ENCODE measurements at regions not wholly inside any gene's neighbourhood (a gene's known extent, or its start where the extent isn't known, plus 50 kb on each side); places are given as distances from the start of the nearest gene placed in this dataset.
"Not testable (repeated sequence)": the region's sequence is repeated elsewhere in the genome, so short reads cannot be mapped to it uniquely, and the experiment has no call there.

DNA sequence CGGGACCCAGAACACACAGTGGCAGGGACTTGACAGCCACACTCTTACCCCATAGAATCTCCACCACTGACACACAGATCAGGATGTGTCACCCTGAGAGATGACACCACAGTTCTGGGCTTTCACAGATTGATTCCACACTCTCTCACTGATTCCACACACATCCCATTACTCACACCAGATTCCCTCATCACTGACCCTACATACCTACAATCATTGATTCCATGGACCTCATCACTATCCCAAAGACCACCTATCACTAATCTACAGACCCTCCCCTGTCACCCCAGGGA is 57.6 kb upstream of the ZNF527 start:
- Mint-ChIP-seq H3K9me3 (ENCODE audit: low read depth) (peaks cover 13% of the 10 kb centered on the region), H3K36me3 (ENCODE audit: low read depth) (peaks cover 1% of the 10 kb centered on the region), H3K27ac (ENCODE audit: unreplicated experiment) (peak overlapping the region; percentile 74), H3K4me3 (ENCODE audit: unreplicated experiment) (peak overlapping the region; percentile 74), H3K4me1 (ENCODE audit: low read depth) (peaks cover 19% of the 10 kb centered on the region), H3K27me3 (ENCODE audit: low read depth) (no peaks in the 10 kb centered on the region)
- TF ChIP-seq, protein P1, sequence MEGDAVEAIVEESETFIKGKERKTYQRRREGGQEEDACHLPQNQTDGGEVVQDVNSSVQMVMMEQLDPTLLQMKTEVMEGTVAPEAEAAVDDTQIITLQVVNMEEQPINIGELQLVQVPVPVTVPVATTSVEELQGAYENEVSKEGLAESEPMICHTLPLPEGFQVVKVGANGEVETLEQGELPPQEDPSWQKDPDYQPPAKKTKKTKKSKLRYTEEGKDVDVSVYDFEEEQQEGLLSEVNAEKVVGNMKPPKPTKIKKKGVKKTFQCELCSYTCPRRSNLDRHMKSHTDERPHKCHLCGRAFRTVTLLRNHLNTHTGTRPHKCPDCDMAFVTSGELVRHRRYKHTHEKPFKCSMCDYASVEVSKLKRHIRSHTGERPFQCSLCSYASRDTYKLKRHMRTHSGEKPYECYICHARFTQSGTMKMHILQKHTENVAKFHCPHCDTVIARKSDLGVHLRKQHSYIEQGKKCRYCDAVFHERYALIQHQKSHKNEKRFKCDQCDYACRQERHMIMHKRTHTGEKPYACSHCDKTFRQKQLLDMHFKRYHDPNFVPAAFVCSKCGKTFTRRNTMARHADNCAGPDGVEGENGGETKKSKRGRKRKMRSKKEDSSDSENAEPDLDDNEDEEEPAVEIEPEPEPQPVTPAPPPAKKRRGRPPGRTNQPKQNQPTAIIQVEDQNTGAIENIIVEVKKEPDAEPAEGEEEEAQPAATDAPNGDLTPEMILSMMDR (IDR thresholded peaks at IDR 0.05) = no peak
- DNase-seq (ENCODE audit: low spot score) = no peak

DNA sequence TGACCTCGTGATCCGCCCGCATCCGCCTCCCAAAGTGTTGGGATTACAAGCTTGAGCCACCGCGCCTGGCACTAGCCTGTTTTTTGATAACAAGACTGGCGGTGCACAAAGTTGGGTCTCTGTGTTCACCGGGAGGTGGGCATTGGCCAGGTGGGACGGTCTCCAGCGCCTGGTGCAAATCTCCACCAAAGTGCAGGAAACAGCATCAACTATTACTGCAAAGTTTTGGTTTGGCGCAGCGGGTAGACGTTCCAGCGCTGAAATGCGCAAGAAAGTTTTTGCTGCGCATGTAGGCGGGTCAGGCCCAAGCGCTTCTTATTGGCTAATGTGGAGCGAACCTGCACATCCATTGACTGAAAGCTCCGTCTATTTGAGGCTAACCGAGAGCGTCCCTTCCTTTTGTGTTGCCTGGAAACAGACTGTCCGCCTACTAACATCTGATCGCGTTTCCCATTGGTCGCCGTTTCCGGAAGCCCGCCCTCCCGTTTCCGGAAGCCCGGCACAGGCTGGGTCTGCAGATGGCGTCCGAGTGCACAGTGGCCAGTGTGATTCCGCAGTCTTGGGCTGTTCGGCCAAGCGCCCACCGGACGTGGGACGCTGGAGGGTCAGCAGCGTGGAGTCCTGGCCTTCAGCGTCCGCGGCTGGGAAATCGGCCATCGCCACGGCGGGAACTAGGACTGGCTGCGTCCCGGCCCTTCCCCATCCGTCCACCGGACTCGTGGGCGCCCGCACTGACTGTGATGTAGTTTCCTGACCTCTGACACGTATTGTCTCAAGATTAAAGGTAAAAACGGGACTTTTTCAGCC is 53.3 kb upstream of the ZNF527 start:
- Mint-ChIP-seq H3K4me1 (ENCODE audit: low read depth) (peaks cover 33% of the 10 kb centered on the region), H3K9me3 (ENCODE audit: low read depth) (peaks cover 13% of the 10 kb centered on the region), H3K27me3 (ENCODE audit: low read depth) (no peaks in the 10 kb centered on the region), H3K27ac (ENCODE audit: unreplicated experiment) (peak overlapping the region; percentile 94), H3K4me3 (ENCODE audit: unreplicated experiment) (peak overlapping the region; percentile 97), H3K36me3 (ENCODE audit: low read depth) (peaks cover 3% of the 10 kb centered on the region)
- TF ChIP-seq, protein P1 (IDR thresholded peaks at IDR 0.05) = peak; percentile 73
- DNase-seq (ENCODE audit: low spot score) = peak; percentile 97

DNA sequence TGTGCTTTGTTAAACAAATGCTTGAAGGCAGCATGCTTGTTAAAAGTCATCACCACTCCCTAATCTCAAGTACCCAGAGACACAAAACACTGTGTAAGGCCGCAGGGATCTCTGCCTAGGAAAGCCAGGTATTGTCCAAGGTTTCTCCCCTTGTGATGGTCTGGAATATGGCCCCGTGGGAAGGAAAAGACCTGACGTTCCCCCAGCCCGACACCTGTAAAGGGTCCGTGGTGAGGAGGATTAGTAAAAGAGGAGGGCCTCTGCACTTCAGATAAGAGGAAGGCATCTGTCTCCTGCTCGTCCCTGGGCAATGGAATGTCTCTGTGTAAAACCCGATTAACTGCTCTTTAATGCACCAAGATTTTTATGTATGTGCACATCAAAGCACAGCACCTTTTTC is 49.9 kb upstream of the ZNF527 start:
- H3K4me3 Mint-ChIP-seq (ENCODE audit: unreplicated experiment); H3K27me3 Mint-ChIP-seq (ENCODE audit: low read depth); DNase-seq (ENCODE audit: low spot score); H3K9me3 Mint-ChIP-seq (ENCODE audit: low read depth); H3K27ac Mint-ChIP-seq (ENCODE audit: unreplicated experiment): not testable (repeated sequence)
- Mint-ChIP-seq H3K4me1 (ENCODE audit: low read depth) (peaks cover 23% of the 10 kb centered on the region), H3K36me3 (ENCODE audit: low read depth) (peaks cover 11% of the 10 kb centered on the region)

All from chondrocyte (in vitro differentiated cells).